ENCODE measurements at regions not wholly inside any gene's neighbourhood (a gene's known extent, or its start where the extent isn't known, plus 50 kb on each side); places are given as distances from the start of the nearest gene placed in this dataset.
A peak's percentile ranks its signal among the peaks of the same experiment; 100 is the strongest.
"Not testable (repeated sequence)": the region's sequence is repeated elsewhere in the genome, so short reads cannot be mapped to it uniquely, and the experiment has no call there.

DNA sequence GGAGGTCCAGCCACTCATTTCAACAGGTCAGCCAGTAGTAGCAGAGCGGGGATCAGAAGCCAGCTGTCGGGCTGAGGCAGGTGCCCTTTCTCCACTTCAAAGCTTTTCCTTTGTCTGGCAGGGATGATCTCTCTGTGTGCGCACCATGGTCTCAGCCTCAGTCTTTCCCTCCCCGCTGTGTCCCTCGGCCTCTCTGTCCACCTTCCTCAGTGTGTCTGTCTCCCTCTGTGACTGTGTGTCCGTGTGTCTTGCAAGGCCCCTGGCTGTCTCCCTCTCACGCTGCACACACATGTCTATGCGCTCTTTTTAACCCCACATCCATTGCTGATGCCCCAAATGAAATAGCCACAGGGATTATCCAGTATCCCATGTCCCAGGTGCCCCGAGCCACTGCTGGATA is 134.0 kb upstream of the ZNF469 start:
- H4K20me1 ChIP-seq (ENCODE audit: control insufficient read depth, insufficient read depth, insufficient read length); H2BK20ac ChIP-seq (ENCODE audit: low read depth, low read length, poor library complexity, severe bottlenecking); H3K4me1 Mint-ChIP-seq; H3K27me3 Mint-ChIP-seq (ENCODE audit: low read depth); H4K8ac ChIP-seq (replicated peaks; ENCODE audit: insufficient read length, low read depth, low read length); H3K4me3 Mint-ChIP-seq; H3K23me2 ChIP-seq (ENCODE audit: insufficient read length, low read depth, low read length, poor library complexity, severe bottlenecking); H4K91ac ChIP-seq (ENCODE audit: insufficient read length, low read depth, low read length); H3T11ph ChIP-seq (ENCODE audit: low read length); H3K23ac ChIP-seq (ENCODE audit: insufficient read length, low read depth, low read length); H3K79me2 ChIP-seq (ENCODE audit: insufficient read depth, low read length); H3K9ac ChIP-seq (ENCODE audit: extremely low read depth, insufficient read length, low read length); H3K4ac ChIP-seq (ENCODE audit: low read depth, low read length); H3K36me3 Mint-ChIP-seq (ENCODE audit: insufficient read depth in 1 of 3, low read depth in 3 of 3); H2BK5ac ChIP-seq (ENCODE audit: insufficient read length, low read length); H3K14ac ChIP-seq (ENCODE audit: insufficient read depth, low read length); H3K56ac ChIP-seq (ENCODE audit: insufficient read length, low read depth, low read length); H2BK120ac ChIP-seq (ENCODE audit: low read depth, low read length, poor library complexity, severe bottlenecking); H2AFZ ChIP-seq (ENCODE audit: low read length); H3K9me3 Mint-ChIP-seq; H3K27ac ChIP-seq (ENCODE audit: insufficient read length, low read depth, low read length); H2AK5ac ChIP-seq (ENCODE audit: insufficient read length, low read length); H3K4me1 ChIP-seq (ENCODE audit: insufficient read depth, low read length); H3K79me1 ChIP-seq (ENCODE audit: insufficient read depth, low read depth, low read length, poor library complexity, severe bottlenecking); H2BK12ac ChIP-seq (ENCODE audit: insufficient read length, low read depth, low read length); H3K18ac ChIP-seq (ENCODE audit: insufficient read length, low read depth, low read length); H2BK15ac ChIP-seq (ENCODE audit: low read depth, low read length); H3K4me2 ChIP-seq (ENCODE audit: insufficient read depth, insufficient read length, low read length); H4K5ac ChIP-seq (ENCODE audit: insufficient read length, low read depth, low read length); DNase-seq; H3K27me3 ChIP-seq (ENCODE audit: insufficient read depth, low read length); H3K9me3 ChIP-seq (ENCODE audit: control insufficient read depth, low read depth, low read length): not testable (repeated sequence)
- WGBS (ENCODE audit: extremely low coverage, insufficient read length, low lambda C conversion rate) = no CpG with 5 or more reads among the region's 9 CpGs
- H3K27ac Mint-ChIP-seq = peak overlapping the region in 1 of 3 experiments; percentile 3; a peak in 1 of 7 replicates

DNA sequence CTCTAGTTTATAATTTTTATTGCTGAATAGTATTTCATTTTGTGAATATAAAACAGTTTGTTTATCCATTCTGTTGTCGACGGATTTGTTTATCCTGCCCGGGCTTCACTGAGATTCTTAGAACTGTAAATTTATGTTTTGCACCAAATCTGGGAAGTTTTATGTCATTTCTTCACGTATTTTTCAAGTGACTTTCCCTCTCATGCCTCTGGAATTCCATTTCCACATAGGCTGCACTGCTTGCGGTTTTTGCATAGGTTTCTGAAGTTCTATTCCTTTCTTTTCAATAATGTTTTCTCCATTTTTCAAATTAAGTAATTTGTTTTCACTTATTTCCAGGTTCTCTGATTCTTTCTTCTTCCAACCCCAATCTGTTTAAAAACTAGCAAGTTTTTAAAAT is 132.4 kb upstream of the ZNF469 start:
- not testable (repeated sequence) for H3K9me3 ChIP-seq (ENCODE audit: control insufficient read depth, low read depth, low read length); H3K14ac ChIP-seq (ENCODE audit: insufficient read depth, low read length); H3K23me2 ChIP-seq (ENCODE audit: insufficient read length, low read depth, low read length, poor library complexity, severe bottlenecking); H3K56ac ChIP-seq (ENCODE audit: insufficient read length, low read depth, low read length); H3K9ac ChIP-seq (ENCODE audit: extremely low read depth, insufficient read length, low read length); H3K27me3 ChIP-seq (ENCODE audit: insufficient read depth, low read length); H2BK5ac ChIP-seq (ENCODE audit: insufficient read length, low read length); H3K27ac Mint-ChIP-seq; DNase-seq; H3K4me1 ChIP-seq (ENCODE audit: insufficient read depth, low read length); H2BK20ac ChIP-seq (ENCODE audit: low read depth, low read length, poor library complexity, severe bottlenecking); H3K27me3 Mint-ChIP-seq (ENCODE audit: low read depth); H4K5ac ChIP-seq (ENCODE audit: insufficient read length, low read depth, low read length); H3K27ac ChIP-seq (ENCODE audit: insufficient read length, low read depth, low read length); H2BK12ac ChIP-seq (ENCODE audit: insufficient read length, low read depth, low read length); H3K4me3 Mint-ChIP-seq; H3K36me3 Mint-ChIP-seq (ENCODE audit: insufficient read depth in 1 of 3, low read depth in 3 of 3); H4K91ac ChIP-seq (ENCODE audit: insufficient read length, low read depth, low read length); H2BK15ac ChIP-seq (ENCODE audit: low read depth, low read length); H3K79me2 ChIP-seq (ENCODE audit: insufficient read depth, low read length); H4K8ac ChIP-seq (replicated peaks; ENCODE audit: insufficient read length, low read depth, low read length); H2AK5ac ChIP-seq (ENCODE audit: insufficient read length, low read length); H3K18ac ChIP-seq (ENCODE audit: insufficient read length, low read depth, low read length); H4K20me1 ChIP-seq (ENCODE audit: control insufficient read depth, insufficient read depth, insufficient read length); H2BK120ac ChIP-seq (ENCODE audit: low read depth, low read length, poor library complexity, severe bottlenecking); H3K9me3 Mint-ChIP-seq; H3K4me1 Mint-ChIP-seq; H3K4ac ChIP-seq (ENCODE audit: low read depth, low read length); H3K79me1 ChIP-seq (ENCODE audit: insufficient read depth, low read depth, low read length, poor library complexity, severe bottlenecking); H2AFZ ChIP-seq (ENCODE audit: low read length); H3K4me2 ChIP-seq (ENCODE audit: insufficient read depth, insufficient read length, low read length); H3T11ph ChIP-seq (ENCODE audit: low read length); H3K23ac ChIP-seq (ENCODE audit: insufficient read length, low read depth, low read length)
- WGBS (ENCODE audit: extremely low coverage, insufficient read length, low lambda C conversion rate) = no CpG with 5 or more reads among the region's 5 CpGs

Data from H9 (cell line).